ENCODE measurements at regions not wholly inside any gene's neighbourhood (a gene's known extent, or its start where the extent isn't known, plus 50 kb on each side); places are given as distances from the start of the nearest gene placed in this dataset.

DNA sequence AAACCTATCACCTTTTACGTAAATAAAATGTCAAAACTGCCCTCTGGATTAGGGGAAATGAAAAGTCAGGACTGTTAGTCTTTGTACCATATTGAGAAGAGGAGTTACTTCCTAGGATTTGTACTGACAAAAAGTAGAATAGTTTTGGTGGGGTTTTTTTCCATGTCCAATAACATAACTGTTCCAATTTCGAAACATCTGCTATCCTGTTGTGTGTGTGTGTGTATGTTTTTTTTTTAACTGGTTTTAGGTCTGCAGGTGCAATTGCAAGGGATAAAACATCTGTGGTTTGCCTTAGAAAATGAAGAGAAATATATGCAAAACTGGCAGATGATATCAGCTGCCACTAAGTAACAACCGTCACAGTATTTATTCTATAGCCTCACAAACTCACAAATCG, 506.8 kb downstream of the NFIB start:
- TF ChIP-seq, protein P1, sequence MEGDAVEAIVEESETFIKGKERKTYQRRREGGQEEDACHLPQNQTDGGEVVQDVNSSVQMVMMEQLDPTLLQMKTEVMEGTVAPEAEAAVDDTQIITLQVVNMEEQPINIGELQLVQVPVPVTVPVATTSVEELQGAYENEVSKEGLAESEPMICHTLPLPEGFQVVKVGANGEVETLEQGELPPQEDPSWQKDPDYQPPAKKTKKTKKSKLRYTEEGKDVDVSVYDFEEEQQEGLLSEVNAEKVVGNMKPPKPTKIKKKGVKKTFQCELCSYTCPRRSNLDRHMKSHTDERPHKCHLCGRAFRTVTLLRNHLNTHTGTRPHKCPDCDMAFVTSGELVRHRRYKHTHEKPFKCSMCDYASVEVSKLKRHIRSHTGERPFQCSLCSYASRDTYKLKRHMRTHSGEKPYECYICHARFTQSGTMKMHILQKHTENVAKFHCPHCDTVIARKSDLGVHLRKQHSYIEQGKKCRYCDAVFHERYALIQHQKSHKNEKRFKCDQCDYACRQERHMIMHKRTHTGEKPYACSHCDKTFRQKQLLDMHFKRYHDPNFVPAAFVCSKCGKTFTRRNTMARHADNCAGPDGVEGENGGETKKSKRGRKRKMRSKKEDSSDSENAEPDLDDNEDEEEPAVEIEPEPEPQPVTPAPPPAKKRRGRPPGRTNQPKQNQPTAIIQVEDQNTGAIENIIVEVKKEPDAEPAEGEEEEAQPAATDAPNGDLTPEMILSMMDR (IDR thresholded peaks at IDR 0.05): no peak
- TF ChIP-seq POLR2A (IDR thresholded peaks at IDR 0.05): no peak
